ENCODE measurements at regions not wholly inside any gene's neighbourhood (a gene's known extent, or its start where the extent isn't known, plus 50 kb on each side); places are given as distances from the start of the nearest gene placed in this dataset.

DNA sequence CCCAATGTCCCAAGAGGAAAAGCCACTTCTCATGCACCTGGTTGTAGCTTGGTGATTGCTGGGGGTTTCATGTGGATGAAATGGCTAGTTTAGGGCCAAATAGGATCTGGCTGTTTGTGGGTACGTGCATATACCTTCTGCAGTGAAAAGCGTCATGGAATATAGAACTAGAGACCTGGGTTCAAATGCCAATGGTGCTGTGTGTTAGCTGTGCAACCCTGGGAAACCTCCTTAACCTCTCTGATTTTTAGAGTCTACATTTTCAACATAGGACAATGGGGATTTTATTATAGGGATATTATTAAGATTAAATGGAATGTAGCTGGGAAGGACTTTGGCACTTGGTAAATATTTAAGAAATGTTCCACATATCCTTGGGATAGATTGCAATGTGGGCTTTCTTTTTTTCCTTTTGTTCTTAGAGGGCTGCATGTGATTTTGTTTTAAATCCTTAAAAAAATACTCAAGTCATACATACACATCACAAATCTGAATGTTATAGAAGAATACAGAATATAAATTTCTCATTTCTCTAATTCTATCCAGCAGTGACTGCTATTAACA, 112.6 kb upstream of the E2F8 start:
- Histone ChIP-seq H3K9me3 (replicated peaks; ENCODE audit: control insufficient read depth, insufficient read depth, low read depth, low read length) (no peaks in the 10 kb centered on the region), H3K79me2 (ENCODE audit: control insufficient read depth, insufficient read depth, low read length) (no peaks in the 10 kb centered on the region), H3K9ac (ENCODE audit: insufficient read depth in 1 of 2, low read depth in 2 of 2, low read length in 2 of 2) (no peak overlapping the region), H3K4me3 (no peak overlapping the region), H3K36me3 (ENCODE audit: control insufficient read depth, insufficient read depth, low read length) (no peaks in the 10 kb centered on the region), H3K4me2 (ENCODE audit: insufficient read depth, low read length) (no peak overlapping the region), H3K9me1 (ENCODE audit: control insufficient read depth, insufficient read depth, low read length) (no peaks in the 10 kb centered on the region), H3K4me1 (replicated peaks in 1 of 2; ENCODE audit: control insufficient read depth in 2 of 2, insufficient read depth in 2 of 2, low read length in 2 of 2) (no peaks in the 10 kb centered on the region), H3K27ac (ENCODE audit: extremely low read depth, low read depth, low read length) (no peak overlapping the region), H2AFZ (ENCODE audit: low read depth, low read length) (no peak overlapping the region), H3K27me3 (ENCODE audit: control insufficient read depth in 2 of 2, insufficient read depth in 2 of 2, low read length in 2 of 2) (peaks cover 19 to 22% of the 10 kb centered on the region in 2 experiments), H4K20me1 (replicated peaks; ENCODE audit: control insufficient read depth, insufficient read depth, low read length) (0 out of 2 replicates have a peak, but pooled peaks cover 4% of the 10 kb centered on the region)
- in situ Hi-C loops (cut with MboI) (no loop called here), intact Hi-C loops (cut with micrococcal nuclease) (no loop called here)
- POLR2A ChIA-PET: interaction anchor here (0.7 kb wide), 1 partner anchor 14 kb away, joined by 3 read pairs; no protein-coding TSS in a partner anchor
- DNase-seq (ENCODE audit: extremely low read depth in 1 of 4, low spot score in 3 of 4) (no peak), ATAC-seq (no peak), FAIRE-seq (no peak)
- CTCF ChIA-PET (ENCODE audit: low intra/inter-chr PET ratio): no interaction called here
- BruUV-seq (replicated peaks): no TSS peak
- TF ChIP-seq RBM25 (IDR thresholded peaks at IDR 0.05; ENCODE audit: low read depth, low read length, severe bottlenecking) (peak; percentile 61), ZNF121 (CRISPR knock-in tag; conservative IDR thresholded peaks at IDR 0.05) (no peak)
- 0% methylated on average over 2 of the region's 2 CpGs for WGBS (ENCODE audit: insufficient coverage, low coverage, missing lambda C conversion rate)

DNA sequence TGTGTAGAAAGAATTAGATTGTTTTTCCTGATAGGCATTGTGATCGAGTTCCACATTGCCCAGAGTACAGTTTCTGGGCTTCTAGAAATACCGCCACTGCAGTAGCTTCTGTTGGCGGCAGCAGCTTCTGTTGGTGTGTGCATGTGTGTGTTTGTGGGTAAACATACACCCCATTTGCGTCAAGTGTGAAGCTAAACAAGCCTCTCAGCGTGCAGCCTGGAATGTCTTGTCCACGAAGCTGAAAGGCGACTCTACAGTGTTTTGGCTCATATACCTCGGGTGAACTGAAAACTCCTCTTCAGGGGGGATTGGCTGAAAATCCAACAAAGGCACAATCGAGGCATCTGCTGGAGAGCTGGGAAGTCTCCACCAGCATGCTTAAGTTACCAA, 112.0 kb upstream of the E2F8 start:
- H3K4me1 ChIP-seq (replicated peaks in 1 of 2; ENCODE audit: control insufficient read depth in 2 of 2, insufficient read depth in 2 of 2, low read length in 2 of 2): no peaks in the 10 kb centered on the region
- H3K79me2 ChIP-seq (ENCODE audit: control insufficient read depth, insufficient read depth, low read length): no peaks in the 10 kb centered on the region
- no TSS peak for BruUV-seq (replicated peaks)
- POLR2A ChIA-PET: no interaction called here
- no peak for ATAC-seq
- in situ Hi-C loops (cut with MboI) (no loop called here), intact Hi-C loops (cut with micrococcal nuclease) (no loop called here)
- no peak for FAIRE-seq
- H2AFZ ChIP-seq (ENCODE audit: low read depth, low read length): no peak overlapping the region
- H3K36me3 ChIP-seq (ENCODE audit: control insufficient read depth, insufficient read depth, low read length): no peaks in the 10 kb centered on the region
- no peak overlapping the region for H3K4me3 ChIP-seq
- peaks cover 21 to 29% of the 10 kb centered on the region in 2 experiments for H3K27me3 ChIP-seq (ENCODE audit: control insufficient read depth in 2 of 2, insufficient read depth in 2 of 2, low read length in 2 of 2)
- H3K9ac ChIP-seq (ENCODE audit: insufficient read depth in 1 of 2, low read depth in 2 of 2, low read length in 2 of 2): no peak overlapping the region
- H3K27ac ChIP-seq (ENCODE audit: extremely low read depth, low read depth, low read length): no peak overlapping the region
- WGBS (ENCODE audit: insufficient coverage, low coverage, missing lambda C conversion rate): 0% methylated on average over 9 of the region's 9 CpGs
- H3K9me1 ChIP-seq (ENCODE audit: control insufficient read depth, insufficient read depth, low read length): no peaks in the 10 kb centered on the region
- 0 out of 2 replicates have a peak, but pooled peaks cover 4% of the 10 kb centered on the region for H4K20me1 ChIP-seq (replicated peaks; ENCODE audit: control insufficient read depth, insufficient read depth, low read length)
- H3K4me2 ChIP-seq (ENCODE audit: insufficient read depth, low read length): no peak overlapping the region
- no peak for DNase-seq (ENCODE audit: extremely low read depth in 1 of 4, low spot score in 3 of 4)
- H3K9me3 ChIP-seq (replicated peaks; ENCODE audit: control insufficient read depth, insufficient read depth, low read depth, low read length): no peaks in the 10 kb centered on the region
- CTCF ChIA-PET (ENCODE audit: low intra/inter-chr PET ratio): no interaction called here
- no peak for TF ChIP-seq JUN (IDR thresholded peaks at IDR 0.05; ENCODE audit: borderline replicate concordance, low read depth, low read length)
- no peak for TF ChIP-seq JUN (CRISPR knock-in tag; IDR thresholded peaks at IDR 0.05; ENCODE audit: borderline replicate concordance)
- no peak for TF ChIP-seq NFXL1 (CRISPR knock-in tag; IDR thresholded peaks at IDR 0.05)
- no peak for TF ChIP-seq KAT8 (IDR thresholded peaks at IDR 0.05; ENCODE audit: low read depth)
- TF ChIP-seq ZNF79 (CRISPR knock-in tag; IDR thresholded peaks at IDR 0.05; ENCODE audit: low read depth): no peak
- no peak for TF ChIP-seq ZNF217 (CRISPR knock-in tag; IDR thresholded peaks at IDR 0.05)
- TF ChIP-seq FOXM1 (IDR thresholded peaks at IDR 0.05; ENCODE audit: low read depth): no peak
- no peak for TF ChIP-seq FOXM1 (CRISPR knock-in tag; IDR thresholded peaks at IDR 0.05; ENCODE audit: low read depth)
- TF ChIP-seq ZNF134 (CRISPR knock-in tag; conservative IDR thresholded peaks at IDR 0.05): no peak
- TF ChIP-seq DIDO1 (tag; IDR thresholded peaks at IDR 0.05; ENCODE audit: low read depth): no peak
- no peak for TF ChIP-seq ZNF785 (CRISPR knock-in tag; IDR thresholded peaks at IDR 0.05)
- TF ChIP-seq TOE1 (IDR thresholded peaks at IDR 0.05; ENCODE audit: borderline replicate concordance): no peak
- TF ChIP-seq TOE1 (CRISPR knock-in tag; IDR thresholded peaks at IDR 0.05; ENCODE audit: borderline replicate concordance, low read depth): no peak
- TF ChIP-seq KLF13 (tag; IDR thresholded peaks at IDR 0.05; ENCODE audit: borderline replicate concordance, low read depth): no peak
- no peak for TF ChIP-seq CBX5 (IDR thresholded peaks at IDR 0.05; ENCODE audit: borderline replicate concordance, low read depth)
- no peak for TF ChIP-seq ZNF175 (CRISPR knock-in tag; IDR thresholded peaks at IDR 0.05; ENCODE audit: low read depth)
- TF ChIP-seq RBFOX2 (IDR thresholded peaks at IDR 0.05; ENCODE audit: low read depth, low read length): no peak
- TF ChIP-seq GABPB1 (CRISPR knock-in tag; IDR thresholded peaks at IDR 0.05): no peak
- no peak for TF ChIP-seq RNF2 (IDR thresholded peaks at IDR 0.05)
